T1000 (cell line): ENCODE measurements at regions not wholly inside any gene's neighbourhood (a gene's known extent, or its start where the extent isn't known, plus 50 kb on each side); places are given as distances from the start of the nearest gene placed in this dataset.

Source experiments
- DNase-seq: peaks from one replicate; lab custom pipeline; 2025; ENCODE audit warnings: mixed read lengths; lab: John Stamatoyannopoulos, UW

DNA sequence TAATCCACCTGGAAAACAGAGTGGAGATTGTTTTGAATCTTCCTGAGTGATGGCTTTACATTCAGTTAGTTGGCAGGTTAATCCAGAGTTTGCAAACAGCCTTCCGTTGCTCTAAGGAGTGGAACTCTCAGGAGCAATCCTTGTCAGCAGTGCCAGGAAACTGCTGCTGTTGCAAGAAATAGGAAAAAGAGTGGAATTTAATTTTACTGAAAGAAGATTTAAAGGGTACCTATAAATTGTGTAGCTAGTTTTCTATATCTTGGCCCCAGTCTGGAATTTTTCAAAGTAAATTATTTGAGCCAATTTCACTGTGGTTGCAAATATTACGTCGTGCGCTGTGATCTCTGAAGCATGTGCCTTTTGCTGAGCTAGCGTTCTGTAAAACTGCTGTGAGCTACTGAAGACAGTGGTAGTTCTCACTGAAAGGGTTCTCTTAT lies 55.5 kb upstream of the SLC5A12 start:
- no peak for DNase-seq

DNA sequence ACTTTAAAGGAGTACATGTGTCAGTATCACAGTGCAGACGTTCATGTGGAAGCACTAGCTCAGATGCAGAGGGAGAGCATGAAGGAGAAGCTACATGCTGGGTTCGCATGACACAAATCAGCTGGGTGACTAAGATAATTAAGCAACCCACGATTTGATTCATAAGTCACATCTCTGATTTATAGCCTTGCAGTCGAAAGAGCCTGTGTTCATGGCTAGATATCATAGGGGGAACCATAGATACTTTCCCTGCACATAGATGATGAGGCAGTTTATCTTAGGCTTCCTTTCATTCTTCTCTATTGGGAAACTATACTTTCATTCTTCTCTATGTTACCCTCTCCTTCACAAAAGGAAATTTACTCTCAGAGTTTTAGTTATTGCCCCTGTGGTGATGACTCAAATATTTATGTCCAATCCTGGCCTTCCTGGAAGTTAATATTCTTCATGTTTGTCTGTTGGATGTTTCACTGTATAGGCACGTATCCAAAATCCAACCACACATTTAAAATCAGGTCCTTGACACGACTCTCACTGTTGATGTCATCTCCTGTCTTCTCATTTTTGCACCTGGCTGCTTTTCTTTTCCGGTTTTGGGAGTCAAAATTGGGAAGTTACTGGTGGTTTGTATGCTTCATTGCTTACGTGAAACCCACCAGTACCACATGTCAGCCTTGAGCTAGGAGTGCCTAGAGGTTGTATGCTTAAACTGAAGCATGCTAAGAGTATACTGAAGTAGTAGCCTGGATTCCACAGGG lies 56.3 kb upstream of the SLC5A12 start:
- no peak for DNase-seq

DNA sequence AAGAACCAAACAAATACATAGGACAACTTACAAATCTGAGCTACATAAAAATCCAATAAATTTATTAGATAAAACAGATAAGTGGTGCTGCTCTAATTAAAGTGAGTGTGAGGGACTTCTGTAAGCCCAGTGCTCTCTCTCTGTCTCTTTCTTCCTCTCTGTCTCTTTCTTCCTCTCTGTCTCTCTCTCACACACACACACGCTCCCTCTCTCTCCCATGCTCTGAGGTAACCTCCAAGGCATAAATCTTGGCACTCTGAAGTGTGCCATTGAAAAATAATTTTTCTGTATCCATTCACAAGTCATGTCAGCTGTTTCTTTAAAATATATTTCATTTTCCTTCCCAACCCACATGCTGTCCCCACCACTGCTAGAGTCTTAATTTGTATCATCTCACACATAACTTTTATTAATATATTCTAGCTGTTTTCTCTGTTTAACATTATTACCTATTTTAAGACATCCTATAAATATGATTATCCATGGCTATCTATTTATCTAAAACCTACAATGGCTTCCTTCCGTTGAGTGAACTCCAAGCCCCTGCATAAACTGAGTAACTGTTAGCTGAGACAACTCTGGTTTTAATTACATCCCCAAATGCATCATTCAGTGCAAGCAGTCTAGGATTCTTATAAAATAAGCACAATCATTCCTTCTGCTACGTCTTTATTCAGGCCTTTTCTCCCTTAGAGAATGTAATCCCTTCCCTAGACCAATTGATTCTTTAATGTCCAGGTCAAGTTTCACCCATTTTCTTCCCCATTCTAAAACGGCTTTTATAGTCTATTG lies 57.4 kb upstream of the SLC5A12 start:
- no peak for DNase-seq

DNA sequence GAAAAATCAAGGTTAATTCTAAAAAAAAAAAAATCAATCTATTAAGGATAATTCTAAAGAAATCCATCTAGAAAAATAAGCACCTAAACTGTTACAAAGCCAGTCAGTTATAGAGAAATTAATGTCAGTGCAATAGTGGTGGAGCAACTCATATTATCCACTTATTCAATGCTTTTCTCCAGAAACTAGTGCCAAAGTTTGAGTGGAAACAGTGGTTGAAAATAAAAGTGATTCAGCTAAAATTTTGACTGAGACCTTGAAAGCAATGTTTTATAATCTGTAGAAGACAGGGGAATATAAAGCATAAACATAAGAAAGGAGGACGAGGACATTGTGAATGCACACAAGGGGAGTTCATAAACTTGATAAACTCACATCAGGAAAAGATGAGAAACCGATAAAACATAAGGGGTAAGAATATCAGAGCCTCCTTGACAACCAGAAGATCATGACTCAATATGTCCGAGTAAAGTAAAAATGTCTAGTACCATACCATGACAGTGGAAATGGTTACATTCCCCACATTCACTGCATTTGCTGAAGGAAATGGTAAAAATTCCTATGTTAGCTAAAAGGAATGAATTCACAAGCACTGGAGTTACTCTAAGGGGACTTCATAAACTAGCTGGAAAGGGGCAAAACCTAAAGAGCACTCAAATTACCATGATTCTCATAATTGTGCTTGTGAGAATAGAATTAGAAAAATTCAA lies 58.7 kb upstream of the SLC5A12 start:
- DNase-seq = no peak

DNA sequence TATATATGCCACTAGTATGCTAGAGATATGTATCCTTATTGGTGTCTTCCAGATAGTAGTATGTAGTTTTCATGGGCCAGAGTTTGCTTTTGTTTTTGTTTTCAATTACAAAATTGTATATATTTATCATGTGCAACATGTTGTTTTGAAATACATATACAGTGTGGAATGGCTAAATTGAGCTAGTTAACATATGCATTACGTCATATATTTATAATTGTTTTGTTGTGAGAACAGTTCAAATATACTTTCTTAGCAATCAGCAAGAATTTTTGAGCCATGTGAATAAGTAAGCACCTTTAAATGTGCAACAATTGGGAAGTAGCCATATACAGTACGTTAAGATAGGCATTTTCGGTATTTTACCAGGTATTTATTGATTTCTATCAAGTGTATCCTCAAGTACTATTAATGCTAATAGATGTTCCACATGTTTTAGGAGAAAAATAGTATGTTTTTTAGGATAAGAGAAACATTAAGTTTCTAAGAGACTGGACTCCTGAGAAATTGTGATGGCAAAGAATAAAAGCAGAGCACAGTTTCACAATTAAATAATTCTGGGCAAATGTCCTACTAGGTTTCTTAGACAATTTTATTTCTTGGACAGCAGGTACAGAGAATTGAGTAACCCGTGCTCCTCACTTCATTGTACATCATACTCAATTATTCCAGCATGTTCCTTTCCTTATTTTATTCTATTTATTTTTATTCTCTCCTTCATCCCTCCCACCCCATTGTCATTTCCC lies 60.5 kb upstream of the SLC5A12 start:
- no peak for DNase-seq

DNA sequence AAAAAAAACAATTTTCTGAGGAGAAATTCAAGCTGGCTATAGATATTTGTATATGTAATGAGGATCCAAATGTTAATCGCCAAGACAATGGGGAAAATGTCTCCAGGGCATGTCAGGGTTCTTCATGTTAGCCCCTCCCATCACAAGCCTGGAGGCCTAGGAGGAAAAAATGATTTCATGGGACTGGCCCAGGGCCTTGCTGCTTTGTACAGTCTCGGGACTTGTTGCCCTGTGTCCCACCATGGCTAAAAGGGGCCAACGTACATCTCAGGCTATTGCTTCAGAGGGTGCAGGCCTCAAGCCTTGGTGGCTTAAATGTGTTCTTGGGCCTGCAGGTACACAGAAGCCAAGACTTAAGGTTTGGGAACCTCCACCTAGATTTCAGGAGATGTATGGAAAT lies 62.1 kb upstream of the SLC5A12 start:
- DNase-seq = no peak

DNA sequence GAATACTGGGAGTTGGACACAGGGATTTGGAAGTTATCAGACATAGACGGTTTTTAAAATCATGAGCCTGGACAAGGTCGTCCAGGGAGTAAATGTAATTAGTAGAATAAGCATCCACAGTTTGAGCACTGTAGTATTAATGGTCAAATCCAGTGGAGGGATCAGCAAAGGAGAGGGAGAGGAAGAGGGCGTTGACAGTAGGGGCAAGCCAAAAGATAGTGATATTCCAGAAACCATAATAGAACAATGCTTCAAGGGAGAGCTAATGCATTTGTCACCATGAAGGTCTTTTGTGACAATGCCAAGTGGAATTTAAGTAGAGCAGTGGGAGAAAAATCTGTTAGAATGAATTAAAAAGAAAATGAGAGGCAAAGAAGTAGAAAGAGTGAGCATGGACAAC lies 68.9 kb upstream of the SLC5A12 start:
- no peak for DNase-seq

DNA sequence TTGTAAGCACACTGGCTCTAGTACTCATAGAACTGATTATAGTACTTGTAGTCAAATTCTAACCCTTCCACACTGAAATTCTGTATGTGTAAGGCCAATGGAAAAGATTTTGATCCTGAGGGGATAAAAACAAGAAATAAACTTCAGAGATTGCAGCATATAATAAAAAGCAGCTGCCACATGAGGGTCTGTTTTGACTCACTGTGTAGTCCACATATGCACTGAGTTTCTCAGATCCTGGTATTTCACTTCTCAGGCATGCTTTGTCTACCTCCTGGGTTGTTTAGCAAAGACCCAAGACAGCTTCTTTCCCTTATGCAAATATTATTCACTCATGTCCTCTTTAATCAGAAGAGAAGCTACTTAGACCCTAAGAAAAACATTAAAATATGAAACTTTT lies 71.1 kb upstream of the SLC5A12 start:
- no peak for DNase-seq

DNA sequence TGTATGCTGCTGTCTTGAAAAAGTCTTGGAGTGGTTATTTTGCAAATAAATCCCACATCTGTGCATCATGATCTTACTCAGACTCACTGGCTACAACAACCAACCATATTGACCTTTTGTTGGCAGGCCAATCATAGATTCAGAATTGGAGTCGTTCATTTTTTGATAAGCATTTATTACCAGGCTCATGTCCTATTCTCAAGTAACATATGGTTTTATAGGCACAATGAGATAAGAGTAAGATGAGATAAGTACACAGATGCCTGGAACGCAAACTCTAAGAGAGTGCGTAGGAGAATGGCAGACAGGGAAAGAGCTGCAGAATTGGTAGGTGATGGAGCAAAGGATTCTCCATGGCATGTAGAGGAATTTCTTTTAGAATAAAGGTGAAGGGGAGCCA lies 71.6 kb upstream of the SLC5A12 start:
- DNase-seq = no peak

DNA sequence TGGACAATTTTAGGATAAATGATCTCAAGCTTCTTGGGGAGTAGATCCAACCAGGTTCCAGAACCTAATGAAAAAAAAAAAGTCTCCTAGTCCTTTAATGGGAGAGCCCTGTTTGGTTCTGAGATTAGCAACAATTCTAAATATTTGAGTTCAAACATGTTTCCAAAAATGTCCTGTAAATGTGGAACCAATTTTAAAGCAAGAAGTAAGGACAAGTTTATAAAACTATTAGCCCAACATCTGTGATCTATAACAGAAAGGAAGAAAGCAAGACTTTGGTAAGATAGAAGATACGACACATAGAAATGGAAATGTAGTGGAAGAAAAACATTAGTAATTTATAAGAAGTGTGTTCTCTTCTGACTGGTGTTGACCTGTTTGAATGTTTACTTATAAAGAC lies 79.7 kb upstream of the SLC5A12 start:
- DNase-seq = no peak

DNA sequence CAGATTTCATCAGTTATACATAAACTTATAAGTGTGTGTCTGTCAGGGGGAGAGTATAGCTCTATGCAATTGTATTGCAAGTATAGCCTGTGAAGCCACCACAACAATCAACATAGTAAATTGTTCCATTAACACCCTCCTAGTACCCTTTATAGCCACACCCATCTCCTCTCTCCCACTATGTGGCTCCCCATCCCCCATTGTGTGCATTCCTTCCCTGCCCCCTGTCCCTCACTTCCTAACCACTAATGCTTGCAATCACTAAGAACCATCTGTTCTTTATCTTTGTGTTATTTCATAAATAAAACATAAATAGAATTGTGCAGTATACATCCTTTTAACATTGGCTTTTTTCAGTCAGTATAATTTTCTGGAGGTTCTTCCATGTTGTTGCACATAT lies 83.1 kb upstream of the SLC5A12 start:
- no peak for DNase-seq

DNA sequence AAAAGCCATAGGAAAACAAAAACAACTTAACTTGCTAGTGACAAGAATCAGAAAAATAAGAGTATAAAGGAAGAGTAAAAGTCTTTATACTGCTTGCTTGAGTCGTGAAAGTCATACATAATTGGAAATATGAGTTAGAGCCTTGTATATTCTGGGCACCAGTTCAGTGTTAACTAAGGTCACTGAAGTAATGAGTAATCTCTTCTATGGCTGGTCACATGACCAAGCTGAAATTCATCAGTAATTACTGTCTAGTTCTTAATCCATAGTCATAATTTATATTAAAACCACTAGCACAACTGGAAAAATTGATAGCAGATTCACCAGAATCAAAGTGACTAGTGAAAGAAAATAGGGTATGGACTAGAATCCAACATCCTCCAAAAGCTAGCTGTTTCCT lies 84.4 kb upstream of the SLC5A12 start:
- DNase-seq = no peak

DNA sequence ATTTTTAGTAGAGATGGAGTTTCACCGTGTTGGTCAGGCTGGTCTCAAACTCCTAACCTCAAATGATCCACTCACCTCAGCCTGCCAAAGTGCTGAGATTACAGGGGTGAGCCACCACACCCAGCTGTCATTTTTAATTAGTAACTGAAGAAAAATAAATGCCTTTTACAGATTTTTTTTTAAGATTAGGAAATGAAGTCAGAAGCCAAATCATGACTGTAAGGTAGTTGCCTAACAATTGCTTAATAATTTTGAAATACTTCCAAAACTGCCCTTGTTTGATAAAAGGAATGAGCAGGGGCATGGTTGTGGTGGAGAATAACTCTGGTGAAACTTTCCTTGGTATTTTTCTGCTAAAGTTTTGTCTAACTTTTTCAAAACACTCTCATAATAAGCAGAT lies 98.9 kb upstream of the SLC5A12 start:
- DNase-seq = no peak

DNA sequence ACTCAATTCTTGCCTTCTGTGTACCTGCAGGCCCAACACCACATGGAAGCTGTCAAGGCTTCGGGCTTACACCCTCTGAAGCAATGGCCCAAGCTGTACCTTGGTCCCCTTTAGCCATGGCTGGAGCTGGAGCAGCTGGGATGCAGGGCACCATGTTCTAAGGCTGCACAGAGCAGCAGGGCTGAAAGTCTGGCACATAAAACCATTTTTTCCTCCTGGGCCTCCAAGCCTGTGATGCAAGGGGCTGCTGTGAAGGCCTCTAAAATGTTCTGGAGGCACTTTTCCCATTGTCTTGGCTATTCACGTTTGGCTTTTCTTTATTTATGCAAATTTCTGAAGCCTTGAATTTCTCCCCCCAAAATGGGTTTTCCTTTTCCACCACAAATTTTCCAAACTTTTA lies 102.1 kb upstream of the SLC5A12 start:
- DNase-seq = no peak

DNA sequence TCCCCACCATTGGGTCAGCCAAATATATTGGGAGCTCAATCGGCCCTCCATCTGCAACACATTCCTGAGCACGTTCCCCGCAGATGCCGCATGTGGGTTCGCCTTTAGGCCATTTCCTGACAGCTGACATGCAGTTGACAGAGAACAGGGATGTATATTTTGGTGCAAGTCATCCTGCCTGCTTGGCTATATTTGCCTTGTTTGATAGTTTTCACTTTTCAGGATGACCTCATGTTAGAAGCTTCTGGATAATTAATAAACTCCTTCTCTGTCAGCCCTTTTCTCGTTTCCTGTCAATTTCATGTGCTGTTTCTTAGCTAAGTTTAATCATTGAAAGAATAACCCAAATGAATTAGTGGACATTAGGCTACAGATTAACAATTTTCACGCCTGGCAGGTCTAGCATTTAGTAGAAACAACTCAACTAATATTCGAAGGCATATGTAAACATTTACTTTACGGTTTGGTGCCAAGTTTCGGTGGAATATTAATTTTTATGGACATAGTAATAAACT lies 105.8 kb upstream of the SLC5A12 start:
- no peak for DNase-seq

DNA sequence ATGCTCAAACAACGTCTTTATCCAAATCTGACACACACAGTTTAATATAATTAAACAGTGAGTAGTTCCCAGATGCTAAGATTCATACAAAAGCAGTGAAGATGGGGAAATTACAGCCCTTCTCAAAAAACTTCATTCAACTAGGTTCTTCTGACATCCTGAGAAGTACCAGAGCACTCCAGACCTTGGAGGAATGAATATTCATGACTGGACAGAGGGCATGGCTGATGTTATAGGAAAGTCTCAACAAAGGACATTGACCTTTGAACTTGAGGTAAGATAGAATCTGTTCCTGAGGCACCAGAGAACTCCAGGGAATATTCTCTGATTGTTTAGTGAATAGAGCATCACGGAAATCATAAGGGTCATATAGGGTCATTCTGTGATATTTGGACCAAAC lies 106.4 kb upstream of the SLC5A12 start:
- DNase-seq = no peak

DNA sequence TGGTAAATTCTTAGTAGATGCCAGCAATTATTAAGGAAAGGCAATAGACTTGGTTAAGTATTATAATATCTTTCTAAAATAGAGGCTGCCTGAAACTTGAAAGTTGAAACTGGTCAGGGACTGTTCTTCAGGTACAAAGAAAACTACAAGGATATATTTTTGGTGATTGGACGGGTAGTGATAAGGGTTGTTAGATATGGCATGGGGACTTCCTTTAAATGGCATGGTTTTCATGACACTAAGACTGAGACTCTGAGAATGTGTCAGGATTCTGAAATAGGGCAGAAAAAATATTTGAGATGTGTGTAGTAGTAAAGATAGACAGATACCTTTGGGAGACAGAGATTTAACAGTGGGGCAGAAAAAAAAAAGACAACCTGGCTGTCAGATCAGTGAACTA lies 108.4 kb upstream of the SLC5A12 start:
- no peak for DNase-seq

DNA sequence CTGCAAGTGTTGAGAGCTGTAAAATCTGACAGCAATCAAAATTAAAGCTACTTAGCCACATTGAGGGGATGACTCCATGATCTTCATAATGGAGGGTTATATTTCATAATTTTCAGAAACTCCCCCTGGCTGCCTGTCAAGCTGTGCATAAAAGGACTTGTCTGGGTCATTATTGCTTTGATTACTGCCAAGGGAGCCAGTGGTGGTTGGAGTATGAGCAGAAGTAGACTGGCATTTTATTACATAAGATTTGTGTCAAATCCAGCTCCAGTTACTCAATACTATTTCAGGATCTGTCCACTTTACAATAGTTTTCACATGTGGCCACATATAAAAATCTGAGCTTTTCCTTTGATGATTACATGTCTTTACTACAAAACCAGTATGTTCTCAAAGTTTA lies 108.9 kb upstream of the SLC5A12 start:
- no peak for DNase-seq

DNA sequence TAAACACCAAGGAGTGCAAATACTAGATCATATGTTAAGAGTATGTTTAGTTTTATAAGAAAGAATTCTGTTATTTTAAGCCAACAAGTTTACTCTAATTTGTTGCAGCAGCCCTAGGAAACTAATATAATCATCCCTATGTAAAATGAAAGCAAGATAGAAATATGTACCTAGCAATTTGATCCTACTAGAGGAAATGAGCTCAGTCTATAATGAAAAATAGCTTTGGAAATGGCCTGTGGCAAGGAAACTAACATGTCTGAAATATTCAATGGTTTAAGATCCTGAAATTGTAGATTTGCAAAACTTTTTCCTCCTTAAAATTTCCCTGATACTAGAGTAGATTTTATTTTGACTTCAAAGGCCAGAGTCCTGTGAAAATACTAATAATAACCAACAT lies 112.7 kb upstream of the SLC5A12 start:
- DNase-seq = no peak

DNA sequence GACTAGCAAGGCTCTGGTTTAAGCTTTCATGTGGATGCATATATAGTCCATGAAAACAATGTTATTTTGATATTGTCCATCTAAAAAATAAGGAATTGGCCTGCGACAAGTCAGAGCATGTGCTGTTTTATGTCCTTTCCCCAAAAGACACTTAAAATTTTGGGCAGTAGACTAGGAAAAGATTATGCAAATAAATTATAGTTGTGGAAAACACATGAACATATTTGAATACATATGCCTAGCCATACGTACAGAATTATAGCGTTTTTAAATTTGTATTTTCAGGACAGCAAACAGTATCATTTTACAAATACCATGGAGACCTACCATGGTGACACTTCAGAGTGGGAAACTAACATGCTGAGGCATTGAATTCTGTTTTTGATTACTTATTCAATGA lies 113.8 kb upstream of the SLC5A12 start:
- DNase-seq = no peak

DNA sequence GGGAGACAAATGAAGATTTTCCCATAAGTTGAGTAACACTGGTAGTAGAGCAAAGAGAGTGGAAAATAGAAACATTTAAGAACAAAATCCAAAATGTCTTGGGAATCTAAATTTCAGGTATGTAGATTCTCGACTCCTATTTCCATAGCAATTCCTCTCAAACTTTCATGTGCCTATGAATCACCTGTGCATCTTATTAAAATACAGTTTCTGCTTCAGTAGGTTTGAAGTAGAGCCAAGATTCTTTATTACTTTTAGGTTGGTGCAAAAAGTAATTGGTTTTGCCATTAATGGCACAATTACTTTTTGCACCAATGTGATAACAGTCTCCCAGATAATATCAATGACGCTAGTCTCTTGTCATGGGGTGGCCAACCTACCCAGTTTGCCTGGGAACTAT lies 115.3 kb upstream of the SLC5A12 start:
- DNase-seq = no peak
